ENCODE measurements at regions not wholly inside any gene's neighbourhood (a gene's known extent, or its start where the extent isn't known, plus 50 kb on each side); places are given as distances from the start of the nearest gene placed in this dataset.

DNA sequence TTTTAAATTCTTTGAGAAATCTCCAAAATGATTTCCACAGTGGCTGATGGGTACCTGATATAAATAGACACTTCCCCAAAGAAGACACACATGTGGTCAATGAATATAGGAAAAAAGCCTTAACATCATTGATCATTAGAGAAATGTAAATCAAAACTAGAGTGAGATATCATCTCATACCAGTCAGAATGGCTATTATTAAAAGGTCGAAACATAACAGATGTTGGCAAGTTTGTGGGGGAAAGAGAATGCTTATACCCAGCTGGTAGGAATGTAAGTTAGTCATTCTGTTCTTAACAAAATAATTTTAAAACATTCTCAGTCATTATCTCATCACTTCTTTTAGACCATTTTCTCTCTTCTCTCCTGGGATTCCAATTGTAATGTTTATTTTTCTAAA lies 1666.0 kb upstream of the ACO1 start:
- no TSS peak for BruUV-seq (replicated peaks)
- H3K4me3 ChIP-seq (ENCODE audit: low read depth, low read length) = no peak overlapping the region
- TF ChIP-seq, protein P1, sequence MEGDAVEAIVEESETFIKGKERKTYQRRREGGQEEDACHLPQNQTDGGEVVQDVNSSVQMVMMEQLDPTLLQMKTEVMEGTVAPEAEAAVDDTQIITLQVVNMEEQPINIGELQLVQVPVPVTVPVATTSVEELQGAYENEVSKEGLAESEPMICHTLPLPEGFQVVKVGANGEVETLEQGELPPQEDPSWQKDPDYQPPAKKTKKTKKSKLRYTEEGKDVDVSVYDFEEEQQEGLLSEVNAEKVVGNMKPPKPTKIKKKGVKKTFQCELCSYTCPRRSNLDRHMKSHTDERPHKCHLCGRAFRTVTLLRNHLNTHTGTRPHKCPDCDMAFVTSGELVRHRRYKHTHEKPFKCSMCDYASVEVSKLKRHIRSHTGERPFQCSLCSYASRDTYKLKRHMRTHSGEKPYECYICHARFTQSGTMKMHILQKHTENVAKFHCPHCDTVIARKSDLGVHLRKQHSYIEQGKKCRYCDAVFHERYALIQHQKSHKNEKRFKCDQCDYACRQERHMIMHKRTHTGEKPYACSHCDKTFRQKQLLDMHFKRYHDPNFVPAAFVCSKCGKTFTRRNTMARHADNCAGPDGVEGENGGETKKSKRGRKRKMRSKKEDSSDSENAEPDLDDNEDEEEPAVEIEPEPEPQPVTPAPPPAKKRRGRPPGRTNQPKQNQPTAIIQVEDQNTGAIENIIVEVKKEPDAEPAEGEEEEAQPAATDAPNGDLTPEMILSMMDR (IDR thresholded peaks at IDR 0.05; ENCODE audit: insufficient read depth in 1 of 2, low read depth in 1 of 2, low read length in 1 of 2, severe bottlenecking in 1 of 2, unreplicated experiment in 1 of 2) = no peak
- H3K27ac Mint-ChIP-seq (ENCODE audit: unreplicated experiment) = no peak overlapping the region
- H3K27me3 ChIP-seq (replicated peaks; ENCODE audit: control insufficient read depth, insufficient read depth, low read length) = no peaks in the 10 kb centered on the region
- intact Hi-C loops (cut with micrococcal nuclease; ENCODE audit: unreplicated experiment) = no loop called here
- no peaks in the 10 kb centered on the region for H3K9me3 Mint-ChIP-seq (ENCODE audit: unreplicated experiment)
- no peak overlapping the region for H3K4me3 Mint-ChIP-seq (ENCODE audit: unreplicated experiment)
- CTCF ChIA-PET = no interaction called here
- H3K36me3 Mint-ChIP-seq (ENCODE audit: insufficient read depth, unreplicated experiment) = no peaks in the 10 kb centered on the region
- no peaks in the 10 kb centered on the region for H3K4me1 ChIP-seq
- H3K36me3 ChIP-seq (ENCODE audit: control insufficient read depth, insufficient read depth, low read length) = no peaks in the 10 kb centered on the region
- no peaks in the 10 kb centered on the region for H3K9me3 ChIP-seq
- DNase-seq = no peak
- POLR2A ChIA-PET = no interaction called here
- H3K4me1 Mint-ChIP-seq (ENCODE audit: low read depth, unreplicated experiment) = no peaks in the 10 kb centered on the region
- no peaks in the 10 kb centered on the region for H3K27me3 Mint-ChIP-seq (ENCODE audit: insufficient read depth, unreplicated experiment)

DNA sequence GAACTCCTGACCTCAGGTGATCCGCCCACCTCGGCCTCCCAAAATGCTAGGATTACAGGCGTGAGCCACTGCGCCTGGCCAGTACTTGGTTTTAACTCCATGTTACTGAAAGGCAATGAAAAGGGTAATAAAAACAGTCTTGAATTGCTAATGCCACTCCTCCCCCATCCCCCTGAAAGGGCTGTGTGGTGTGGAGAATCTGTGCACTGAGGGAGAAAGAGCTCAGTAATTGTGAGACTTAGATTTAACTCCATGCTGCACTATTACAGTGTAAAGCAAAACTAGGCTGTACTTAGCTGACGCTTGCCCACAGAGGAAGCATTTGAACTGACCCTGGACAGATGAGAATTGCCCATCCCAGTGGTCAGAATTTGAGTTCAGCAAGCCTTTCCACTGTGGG lies 1662.4 kb upstream of the ACO1 start:
- H3K9me3 Mint-ChIP-seq (ENCODE audit: unreplicated experiment) = no peaks in the 10 kb centered on the region
- no peak overlapping the region for H3K4me3 Mint-ChIP-seq (ENCODE audit: unreplicated experiment)
- intact Hi-C loops (cut with micrococcal nuclease; ENCODE audit: unreplicated experiment) = no loop called here
- DNase-seq = no peak
- ChIA-PET POLR2A (no interaction called here), CTCF (no interaction called here)
- Histone ChIP-seq H3K27me3 (replicated peaks; ENCODE audit: control insufficient read depth, insufficient read depth, low read length) (no peaks in the 10 kb centered on the region), H3K36me3 (ENCODE audit: control insufficient read depth, insufficient read depth, low read length) (no peaks in the 10 kb centered on the region), H3K9me3 (no peaks in the 10 kb centered on the region), H3K4me3 (ENCODE audit: low read depth, low read length) (no peak overlapping the region), H3K4me1 (no peaks in the 10 kb centered on the region)
- no TSS peak for BruUV-seq (replicated peaks)
- no peaks in the 10 kb centered on the region for H3K27me3 Mint-ChIP-seq (ENCODE audit: insufficient read depth, unreplicated experiment)
- H3K36me3 Mint-ChIP-seq (ENCODE audit: insufficient read depth, unreplicated experiment) = no peaks in the 10 kb centered on the region
- TF ChIP-seq, protein P1 (IDR thresholded peaks at IDR 0.05; ENCODE audit: insufficient read depth in 1 of 2, low read depth in 1 of 2, low read length in 1 of 2, severe bottlenecking in 1 of 2, unreplicated experiment in 1 of 2) = no peak
- H3K4me1 Mint-ChIP-seq (ENCODE audit: low read depth, unreplicated experiment) = no peaks in the 10 kb centered on the region
- H3K27ac Mint-ChIP-seq (ENCODE audit: unreplicated experiment) = no peak overlapping the region

DNA sequence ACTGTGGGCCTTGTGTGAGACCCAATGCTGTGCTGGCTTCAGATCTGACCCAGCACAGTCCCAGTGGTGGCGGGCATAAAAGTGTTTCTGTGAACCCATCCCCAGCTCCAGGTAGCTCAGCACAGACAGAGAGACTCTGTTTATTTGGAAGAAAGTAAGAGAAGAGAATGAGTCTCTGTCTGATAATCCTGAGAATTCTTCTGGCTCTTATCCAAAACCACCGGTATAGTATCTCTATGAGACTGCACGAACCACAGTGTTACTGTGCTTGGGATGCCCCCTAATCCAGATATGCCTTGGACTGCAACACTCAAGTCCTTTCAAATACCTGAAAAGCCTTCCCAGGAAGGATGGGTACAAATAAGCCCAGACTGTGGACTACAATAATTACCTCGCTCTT lies 1660.8 kb upstream of the ACO1 start:
- BruUV-seq (replicated peaks) = no TSS peak
- no peak for DNase-seq
- Mint-ChIP-seq H3K9me3 (ENCODE audit: unreplicated experiment) (no peaks in the 10 kb centered on the region), H3K36me3 (ENCODE audit: insufficient read depth, unreplicated experiment) (no peaks in the 10 kb centered on the region), H3K27ac (ENCODE audit: unreplicated experiment) (no peak overlapping the region), H3K4me3 (ENCODE audit: unreplicated experiment) (no peak overlapping the region), H3K27me3 (ENCODE audit: insufficient read depth, unreplicated experiment) (no peaks in the 10 kb centered on the region), H3K4me1 (ENCODE audit: low read depth, unreplicated experiment) (no peaks in the 10 kb centered on the region)
- CTCF ChIA-PET = no interaction called here
- TF ChIP-seq, protein P1 (IDR thresholded peaks at IDR 0.05; ENCODE audit: insufficient read depth in 1 of 2, low read depth in 1 of 2, low read length in 1 of 2, severe bottlenecking in 1 of 2, unreplicated experiment in 1 of 2) = no peak
- Histone ChIP-seq H3K4me3 (ENCODE audit: low read depth, low read length) (no peak overlapping the region), H3K36me3 (ENCODE audit: control insufficient read depth, insufficient read depth, low read length) (no peaks in the 10 kb centered on the region), H3K27me3 (replicated peaks; ENCODE audit: control insufficient read depth, insufficient read depth, low read length) (no peaks in the 10 kb centered on the region), H3K4me1 (no peaks in the 10 kb centered on the region), H3K9me3 (no peaks in the 10 kb centered on the region)
- intact Hi-C loops (cut with micrococcal nuclease; ENCODE audit: unreplicated experiment) = no loop called here
- POLR2A ChIA-PET = no interaction called here
